ENCODE measurements at regions not wholly inside any gene's neighbourhood (a gene's known extent, or its start where the extent isn't known, plus 50 kb on each side); places are given as distances from the start of the nearest gene placed in this dataset.

GRCh38 chrX:42946544-42947194 lies 168.7 kb upstream of the PPP1R2C start:
- DNase-seq = no peak

GRCh38 chrX:42948723-42949657 lies 171.0 kb upstream of the PPP1R2C start:
- DNase-seq = no peak

GRCh38 chrX:42951747-42952146 lies 173.8 kb upstream of the PPP1R2C start:
- no peak for DNase-seq

- DNase-seq = no peak
These were observed 174.7 kb upstream of the PPP1R2C start for GRCh38 chrX:42952621-42953020.

- DNase-seq = no peak
These were observed 176.9 kb upstream of the PPP1R2C start for GRCh38 chrX:42954880-42955279.

- peak; percentile 35 for DNase-seq
These were observed 177.4 kb upstream of the PPP1R2C start for GRCh38 chrX:42955349-42955748.

- peak; percentile 68 for DNase-seq
These were observed 189.8 kb upstream of the PPP1R2C start for GRCh38 chrX:42967681-42968300.

- DNase-seq = no peak
These were observed 195.4 kb upstream of the PPP1R2C start for GRCh38 chrX:42973321-42973720.

- DNase-seq = no peak
These were observed 197.9 kb upstream of the PPP1R2C start for GRCh38 chrX:42975906-42976305.

- DNase-seq = no peak
These were observed 198.9 kb upstream of the PPP1R2C start for GRCh38 chrX:42976746-42977366.

GRCh38 chrX:42978655-42979379 lies 200.9 kb upstream of the PPP1R2C start:
- no peak for DNase-seq

GRCh38 chrX:42988700-42989099 lies 210.7 kb upstream of the PPP1R2C start:
- DNase-seq = no peak

- DNase-seq = no peak
These were observed 214.4 kb upstream of the PPP1R2C start for GRCh38 chrX:42992199-42992943.

- DNase-seq = no peak
These were observed 218.9 kb upstream of the PPP1R2C start for GRCh38 chrX:42996861-42997260.

GRCh38 chrX:43000121-43000520 lies 222.2 kb upstream of the PPP1R2C start:
- DNase-seq = no peak

GRCh38 chrX:43002526-43003203 lies 224.7 kb upstream of the PPP1R2C start:
- DNase-seq = peak; percentile 9

- DNase-seq = no peak
These were observed 225.2 kb upstream of the PPP1R2C start for GRCh38 chrX:43003204-43003565.

GRCh38 chrX:43003939-43004338 lies 226.0 kb upstream of the PPP1R2C start:
- DNase-seq = peak; percentile 0

GRCh38 chrX:43005561-43005960 lies 227.6 kb upstream of the PPP1R2C start:
- no peak for DNase-seq

- no peak for DNase-seq
These were observed 230.4 kb upstream of the PPP1R2C start for GRCh38 chrX:43008356-43008755.

- DNase-seq = no peak
These were observed 238.1 kb upstream of the PPP1R2C start for GRCh38 chrX:43016021-43016420.

All from inflammatory macrophage treated with lipopolysaccharide for 4 hours (primary cell).